G401 (cell line): ENCODE measurements at regions not wholly inside any gene's neighbourhood (a gene's known extent, or its start where the extent isn't known, plus 50 kb on each side); places are given as distances from the start of the nearest gene placed in this dataset.

Experiments
- DNase-seq: peaks from one replicate; pipeline ENCODE4 v3.0.0-alpha.2; 2015; ENCODE audit warnings: low spot score
- in situ Hi-C: cut with HindIII; loops from 2 replicates; pipeline ENCODE4 v1.10.0; 2016; ENCODE audit warnings: low sequenced_read_pairs, mixed read lengths

GRCh38 chr6:26312501-26313397 lies 52.2 kb upstream of the BTN3A2 start:
- peak; percentile 85 for DNase-seq
- in situ Hi-C loops, result no loop called here
